ENCODE measurements at regions not wholly inside any gene's neighbourhood (a gene's known extent, or its start where the extent isn't known, plus 50 kb on each side); places are given as distances from the start of the nearest gene placed in this dataset.

DNA sequence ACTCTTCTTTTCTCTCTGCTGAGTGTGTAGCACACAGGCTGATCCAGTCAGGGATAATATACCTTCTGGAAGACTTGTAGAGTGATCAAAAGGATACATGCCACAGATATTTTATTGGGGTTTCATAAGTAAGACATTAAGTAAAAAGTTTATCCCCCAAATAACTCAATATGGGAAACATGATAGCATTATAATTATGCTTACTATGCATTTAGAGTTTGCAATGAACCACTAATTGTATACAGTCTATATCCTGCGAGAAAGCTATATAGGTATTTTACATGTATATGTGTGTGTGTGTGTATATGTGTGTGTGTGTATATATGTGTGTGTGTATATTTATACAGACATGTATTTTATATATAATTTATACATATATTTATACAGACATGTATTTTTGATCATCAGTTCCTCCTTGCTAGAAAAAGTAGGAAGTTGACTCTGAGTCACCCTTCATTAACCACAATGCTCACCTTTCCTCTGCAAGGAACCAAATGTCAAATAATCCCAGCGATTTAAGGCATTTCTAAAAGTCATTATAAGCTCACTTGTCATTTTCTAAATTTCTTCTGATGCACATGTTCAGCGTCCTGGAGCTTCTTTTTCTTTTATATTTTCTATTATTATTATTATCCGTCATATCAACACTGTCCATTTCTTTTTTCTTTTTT lies 312.5 kb upstream of the OBI1 start:
- Histone ChIP-seq H3K9me3 (no peaks in the 10 kb centered on the region), H3K36me3 (no peaks in the 10 kb centered on the region), H3K4me1 (no peaks in the 10 kb centered on the region), H3K27ac (no peak overlapping the region), H3K4me3 (no peak overlapping the region), H3K27me3 (no peaks in the 10 kb centered on the region)
- intact Hi-C loops (cut with DNase I): no loop called here
- no peak for ATAC-seq
- no peak for DNase-seq
- 77% methylated on average over 4 of the region's 4 CpGs for WGBS (ENCODE audit: insufficient coverage, low coverage, low lambda C conversion rate, missing lambda C conversion rate)
- TF ChIP-seq POLR2A (IDR thresholded peaks at IDR 0.05) (no peak), CTCF (IDR thresholded peaks at IDR 0.05) (no peak)

DNA sequence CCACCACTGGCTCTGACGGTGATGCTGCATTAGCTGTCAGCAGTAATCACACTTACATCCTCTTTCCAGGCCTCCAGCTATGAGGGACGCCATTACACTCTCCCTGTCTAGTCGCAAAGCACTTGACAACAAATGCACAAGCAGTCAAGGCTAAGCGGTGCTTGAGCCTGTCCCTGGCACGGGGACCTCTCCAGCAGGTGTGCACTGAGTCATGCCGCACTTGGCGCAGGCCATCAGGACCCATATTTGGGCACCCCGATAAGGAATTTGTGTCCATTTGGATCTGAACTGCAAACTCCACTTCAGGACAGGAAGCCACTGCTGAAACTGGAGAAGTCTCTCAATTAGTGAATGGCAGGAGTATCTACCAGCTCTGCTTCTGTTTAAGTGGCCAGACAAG lies 301.9 kb upstream of the OBI1 start:
- 85% methylated on average over 7 of the region's 8 CpGs for WGBS (ENCODE audit: insufficient coverage, low coverage, low lambda C conversion rate, missing lambda C conversion rate)
- no peak overlapping the region for H3K27ac ChIP-seq
- intact Hi-C loops (cut with DNase I): no loop called here
- H3K4me3 ChIP-seq: no peak overlapping the region
- H3K27me3 ChIP-seq: no peaks in the 10 kb centered on the region
- H3K9me3 ChIP-seq: no peaks in the 10 kb centered on the region
- no peaks in the 10 kb centered on the region for H3K4me1 ChIP-seq
- TF ChIP-seq CTCF (IDR thresholded peaks at IDR 0.05) (no peak), POLR2A (IDR thresholded peaks at IDR 0.05) (no peak)
- DNase-seq (no peak), ATAC-seq (no peak)
- H3K36me3 ChIP-seq: no peaks in the 10 kb centered on the region

DNA sequence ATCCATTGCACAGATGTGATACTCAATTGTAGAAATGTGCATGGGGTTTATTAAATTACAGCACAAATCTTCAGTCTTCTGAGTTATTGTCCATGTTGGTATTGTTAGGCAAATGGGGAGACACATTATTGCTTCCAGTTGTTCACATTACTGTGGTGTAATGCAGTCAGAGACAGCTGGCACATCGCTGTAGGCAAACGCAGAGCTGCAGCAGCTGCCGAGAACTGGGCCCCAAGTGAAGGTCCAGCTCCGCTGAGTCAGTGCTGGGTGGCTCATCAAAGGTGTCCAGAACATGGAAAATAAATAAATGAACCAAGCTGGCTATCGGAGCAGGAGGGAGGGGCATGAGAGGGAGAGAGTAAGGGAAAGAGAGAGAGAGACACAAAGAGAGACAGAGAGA lies 299.1 kb upstream of the OBI1 start:
- Histone ChIP-seq H3K9me3 (no peaks in the 10 kb centered on the region), H3K4me1 (no peaks in the 10 kb centered on the region), H3K4me3 (no peak overlapping the region), H3K36me3 (no peaks in the 10 kb centered on the region), H3K27me3 (no peaks in the 10 kb centered on the region), H3K27ac (no peak overlapping the region)
- DNase-seq: no peak
- 51% methylated on average over 5 of the region's 5 CpGs for WGBS (ENCODE audit: insufficient coverage, low coverage, low lambda C conversion rate, missing lambda C conversion rate)
- intact Hi-C loops (cut with DNase I): no loop called here
- no peak for ATAC-seq
- no peak for TF ChIP-seq POLR2A (IDR thresholded peaks at IDR 0.05)
- no peak for TF ChIP-seq CTCF (IDR thresholded peaks at IDR 0.05)

DNA sequence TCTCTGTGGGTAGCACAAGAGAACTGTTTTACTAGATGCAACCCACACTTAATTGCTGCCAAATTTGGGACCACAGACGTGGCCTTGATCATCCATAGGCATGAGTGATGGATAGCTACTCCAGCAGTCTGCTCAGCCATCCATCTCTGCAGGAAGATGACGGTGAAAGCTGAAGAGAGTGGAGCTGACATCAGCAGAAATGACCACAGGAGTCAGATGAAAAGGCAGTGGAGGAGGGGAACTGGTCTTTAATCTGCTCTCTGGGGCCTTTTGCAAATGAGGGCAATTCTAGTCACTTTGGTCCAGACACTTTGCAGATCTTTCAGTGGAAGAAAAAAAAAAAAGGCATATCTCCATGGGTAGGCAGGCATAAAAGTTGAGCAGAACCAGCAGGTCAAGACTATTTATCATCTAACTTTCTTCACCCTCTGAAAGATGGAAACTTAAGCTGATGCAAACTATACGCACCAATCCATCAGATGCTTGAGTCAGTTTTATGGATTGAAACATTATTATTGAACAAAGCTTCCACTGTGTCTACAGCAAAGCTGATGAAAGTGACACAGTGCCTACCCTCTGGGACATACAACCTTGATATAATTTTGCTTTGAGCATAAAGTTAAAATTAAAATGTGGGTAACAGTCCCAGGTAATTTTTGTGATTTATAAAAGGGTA lies 281.6 kb upstream of the OBI1 start:
- Histone ChIP-seq H3K36me3 (no peaks in the 10 kb centered on the region), H3K27ac (no peak overlapping the region), H3K4me3 (no peak overlapping the region), H3K9me3 (no peaks in the 10 kb centered on the region), H3K27me3 (no peaks in the 10 kb centered on the region), H3K4me1 (no peaks in the 10 kb centered on the region)
- TF ChIP-seq POLR2A (IDR thresholded peaks at IDR 0.05): no peak
- TF ChIP-seq CTCF (IDR thresholded peaks at IDR 0.05): no peak
- ATAC-seq: no peak
- WGBS (ENCODE audit: insufficient coverage, low coverage, low lambda C conversion rate, missing lambda C conversion rate): 58% methylated on average over 3 of the region's 3 CpGs
- DNase-seq: no peak
- intact Hi-C loops (cut with DNase I): no loop called here
